HCEC 1CT (cell line): ENCODE measurements at regions not wholly inside any gene's neighbourhood (a gene's known extent, or its start where the extent isn't known, plus 50 kb on each side); places are given as distances from the start of the nearest gene placed in this dataset.
"Not testable (repeated sequence)": the region's sequence is repeated elsewhere in the genome, so short reads cannot be mapped to it uniquely, and the experiment has no call there.

Source experiments
- DNase-seq: peaks from one replicate; pipeline ENCODE4 v3.0.0-alpha.2; 2017

GRCh38 chr1:244325056-244325758, 126.5 kb downstream of the ADSS2 start:
- DNase-seq: no peak

DNA sequence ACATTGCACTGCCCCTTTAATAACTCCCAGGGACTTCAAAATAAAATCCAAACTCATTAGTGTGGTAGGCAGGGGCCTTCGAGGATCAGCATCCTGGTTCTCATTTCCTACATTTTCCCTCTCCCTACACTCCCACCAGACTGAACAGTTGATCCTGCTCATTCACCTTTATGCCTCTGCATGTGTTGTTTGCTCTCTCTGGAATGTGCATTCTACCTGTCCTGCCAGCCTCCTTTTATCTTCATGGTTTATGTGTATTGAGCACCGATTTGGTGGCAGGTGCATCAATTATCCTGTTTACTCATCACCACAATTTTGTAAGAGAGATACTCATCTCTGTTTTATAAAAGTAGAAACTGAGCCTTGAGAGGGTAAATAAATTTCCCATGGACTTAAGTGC, 125.0 kb downstream of the ADSS2 start:
- no peak for DNase-seq

DNA sequence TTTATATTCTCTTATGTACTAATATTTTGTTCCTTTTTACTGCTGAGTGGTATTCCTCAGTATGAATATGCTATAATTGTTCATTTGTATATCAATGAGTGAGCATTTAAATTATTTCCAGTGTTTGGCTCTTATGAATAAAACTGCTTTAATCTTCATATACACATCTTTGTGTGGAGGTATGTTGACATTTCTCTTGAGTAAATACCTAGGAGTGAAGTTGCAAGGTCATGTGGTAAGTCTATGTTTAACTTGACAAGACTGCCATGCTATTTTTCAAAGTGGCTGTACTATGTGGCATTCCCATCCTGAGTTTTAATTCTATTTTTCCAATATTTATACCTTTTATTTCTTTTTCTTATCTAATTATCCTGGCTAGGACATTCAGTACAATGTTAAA, 124.2 kb downstream of the ADSS2 start:
- no peak for DNase-seq

- no peak for DNase-seq
Measured at GRCh38 chr1:244328476-244328875, 123.2 kb downstream of the ADSS2 start.

DNA sequence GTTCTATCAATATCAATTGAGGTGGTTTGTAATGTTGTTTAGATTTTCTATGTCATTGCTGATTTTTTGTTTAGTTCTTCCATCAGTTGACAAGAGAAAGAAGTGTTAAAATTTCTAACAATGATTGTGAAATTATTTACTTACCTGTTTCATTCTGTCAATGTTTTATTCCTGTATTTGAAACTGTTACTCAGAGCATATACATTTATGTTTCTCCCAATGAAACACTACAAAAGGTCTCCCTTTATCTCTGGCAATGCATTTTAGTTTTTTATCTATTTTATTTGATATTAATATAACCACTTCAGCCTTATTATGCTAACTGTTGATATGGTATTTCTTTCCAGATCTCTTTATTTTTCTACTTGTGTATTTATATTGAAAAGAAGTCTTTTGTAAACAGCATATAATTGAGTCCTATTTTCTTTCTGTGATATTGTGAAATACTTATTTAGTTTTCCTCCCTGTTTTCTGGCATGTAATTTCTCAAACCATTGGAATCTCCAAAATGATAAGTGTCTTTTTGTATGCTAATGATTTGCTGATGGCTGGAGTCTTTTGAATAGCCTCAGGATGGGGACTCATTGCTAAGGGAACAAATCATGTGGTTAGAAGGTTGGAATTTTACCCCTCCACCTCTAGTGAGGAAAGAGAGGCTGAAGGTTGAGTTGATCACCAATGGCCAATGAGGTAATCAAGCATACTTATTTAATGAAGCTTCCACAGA, 122.0 kb downstream of the ADSS2 start:
- no peak for DNase-seq

DNA sequence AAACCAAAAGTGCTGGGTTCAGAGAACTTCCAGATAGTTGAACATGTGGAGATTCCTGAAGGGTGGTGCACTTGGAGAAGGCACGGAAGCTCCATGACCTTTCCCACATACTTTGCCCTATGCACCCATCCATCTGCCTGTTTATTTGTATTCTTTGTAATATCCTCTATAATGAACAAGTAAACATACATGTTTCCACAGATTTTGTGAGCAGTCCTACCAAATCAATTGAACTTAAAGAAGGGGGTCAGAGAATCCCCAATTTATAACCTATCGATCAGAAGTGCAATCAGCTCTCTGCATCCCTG, 121.4 kb downstream of the ADSS2 start:
- DNase-seq: no peak

DNA sequence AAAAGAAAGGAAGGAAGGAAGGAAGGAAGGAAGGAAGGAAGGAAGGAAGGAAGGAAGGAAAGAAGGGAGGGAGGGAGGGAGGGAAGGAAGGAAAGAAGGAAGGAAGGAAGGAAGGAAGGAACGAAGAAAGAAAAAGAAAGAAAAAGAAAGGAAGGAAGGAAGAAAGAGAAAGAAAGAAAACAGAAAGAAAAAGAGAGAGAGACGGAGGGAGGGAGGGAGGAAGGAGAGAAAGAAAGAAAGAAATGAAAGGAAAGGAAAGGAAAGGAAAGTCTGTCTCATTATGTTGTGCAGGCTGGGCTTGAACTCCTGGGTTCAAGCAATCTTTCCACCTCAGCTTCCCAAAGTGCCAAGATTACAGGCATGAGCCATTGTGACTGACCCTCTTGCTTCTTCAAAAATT, 118.9 kb downstream of the ADSS2 start:
- DNase-seq: not testable (repeated sequence)

DNA sequence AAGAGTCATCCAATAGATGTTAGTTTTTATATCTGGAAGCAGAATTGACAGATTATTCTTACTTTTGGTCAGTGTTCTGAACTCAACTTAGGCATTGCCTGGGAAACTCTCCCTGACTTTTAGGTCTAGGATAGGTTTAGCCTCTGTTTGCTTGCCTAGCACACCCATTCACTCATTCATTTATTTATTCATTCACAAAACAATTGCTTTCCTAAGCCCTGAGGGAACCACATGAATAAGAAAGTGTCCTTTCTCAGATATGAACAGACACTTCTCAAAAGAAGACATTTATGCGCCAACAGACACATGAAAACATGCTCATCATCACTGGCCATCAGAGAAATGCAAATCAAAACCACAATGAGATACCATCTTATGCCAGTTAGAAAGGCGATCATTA, 117.4 kb downstream of the ADSS2 start:
- DNase-seq: not testable (repeated sequence)

- DNase-seq: not testable (repeated sequence)
Measured at GRCh38 chr1:244334842-244335241, 116.9 kb downstream of the ADSS2 start.

DNA sequence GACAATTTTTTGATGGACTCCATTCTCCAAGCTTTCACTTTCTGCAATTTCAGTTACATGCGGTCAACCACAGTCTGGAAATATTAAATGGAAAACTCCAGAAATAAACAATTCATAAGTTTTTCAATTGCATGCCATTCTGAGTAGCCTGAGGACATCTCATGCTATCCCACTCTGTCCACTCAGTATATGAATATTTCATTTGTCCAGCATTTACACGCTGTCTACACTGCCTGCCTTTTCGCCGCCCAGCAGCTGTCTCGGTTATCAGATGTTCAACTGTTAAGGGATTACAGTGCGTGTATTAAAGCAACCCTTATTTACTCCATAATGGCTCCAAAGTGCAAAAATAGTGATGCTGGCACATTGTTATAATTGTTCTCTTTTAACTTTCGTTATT, 116.3 kb downstream of the ADSS2 start:
- no peak for DNase-seq

GRCh38 chr1:244336232-244336899, 115.3 kb downstream of the ADSS2 start:
- DNase-seq: no peak

- DNase-seq: no peak
Measured at GRCh38 chr1:244337839-244338238, 113.9 kb downstream of the ADSS2 start.

DNA sequence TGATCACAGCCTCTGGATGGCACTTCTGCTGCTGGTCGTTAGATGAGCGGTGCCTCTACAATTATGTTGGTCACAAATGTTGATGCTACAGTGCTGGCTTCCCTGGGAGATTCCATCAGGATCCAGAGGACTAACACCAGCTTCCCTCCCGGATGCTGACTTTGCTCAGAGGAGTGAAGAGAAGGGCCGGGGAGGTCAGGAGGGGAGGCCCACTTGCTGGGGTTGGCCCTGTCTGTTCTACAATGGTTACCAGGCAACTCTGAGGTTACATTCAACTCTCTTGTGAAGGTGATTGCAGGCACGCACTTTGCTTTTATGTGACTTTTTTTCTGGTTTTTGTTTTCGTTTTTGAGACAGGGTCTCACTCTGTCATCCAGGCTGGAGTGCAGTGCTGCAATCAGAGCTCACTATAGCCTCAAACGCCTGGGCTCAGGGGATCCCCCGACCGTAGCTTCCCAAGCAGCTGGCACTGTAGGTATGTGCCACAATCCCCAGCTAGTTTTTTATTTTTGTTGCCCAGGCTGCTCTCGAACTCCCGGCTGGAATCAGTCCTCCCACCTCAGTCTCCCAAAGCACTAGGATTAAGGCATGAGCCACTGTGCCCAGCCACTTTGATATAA, 112.5 kb downstream of the ADSS2 start:
- DNase-seq: no peak

- DNase-seq: no peak
Measured at GRCh38 chr1:244339776-244340175, 111.9 kb downstream of the ADSS2 start.

- no peak for DNase-seq
Measured at GRCh38 chr1:244340396-244340795, 111.3 kb downstream of the ADSS2 start.

- no peak for DNase-seq
Measured at GRCh38 chr1:244341455-244342450, 110.0 kb downstream of the ADSS2 start.

- DNase-seq: no peak
Measured at GRCh38 chr1:244344001-244344400, 107.7 kb downstream of the ADSS2 start.

DNA sequence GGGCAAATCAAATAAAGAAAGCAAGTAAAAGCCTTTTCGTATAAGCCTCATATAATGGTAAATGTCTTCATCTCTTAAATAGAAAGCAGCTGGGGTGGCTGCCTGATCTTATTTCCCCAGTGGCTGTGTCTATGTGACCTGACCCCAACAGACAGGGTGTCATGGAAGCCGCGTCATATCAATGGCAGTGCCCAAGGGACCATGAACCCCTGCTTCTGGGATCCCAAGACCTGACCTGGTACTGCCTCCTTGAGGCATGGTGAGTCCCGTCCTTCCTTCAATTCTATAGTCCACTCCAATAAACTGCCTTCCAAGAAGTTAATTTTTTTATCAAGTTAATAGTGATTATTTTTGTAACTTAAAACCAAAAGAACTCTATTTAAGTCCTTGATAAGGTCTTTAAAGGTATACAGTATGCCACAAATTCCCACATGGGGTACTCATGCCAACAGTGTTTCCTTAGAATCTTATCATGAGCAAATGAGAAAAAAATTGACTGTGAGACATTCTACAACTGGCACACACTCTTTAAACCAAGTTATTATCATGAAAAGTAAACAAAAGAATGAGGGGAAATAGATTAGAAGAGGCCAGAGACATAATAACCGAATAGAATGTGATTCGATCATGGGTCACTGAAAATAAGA, 104.6 kb downstream of the ADSS2 start:
- DNase-seq: no peak

GRCh38 chr1:244347942-244348341, 103.8 kb downstream of the ADSS2 start:
- DNase-seq: no peak

- DNase-seq: no peak
Measured at GRCh38 chr1:244349103-244349531, 102.6 kb downstream of the ADSS2 start.

- no peak for DNase-seq
Measured at GRCh38 chr1:244349581-244350001, 102.1 kb downstream of the ADSS2 start.

GRCh38 chr1:244350027-244350426, 101.7 kb downstream of the ADSS2 start:
- no peak for DNase-seq
